HG03558 (cell line): ENCODE measurements at regions not wholly inside any gene's neighbourhood (a gene's known extent, or its start where the extent isn't known, plus 50 kb on each side); places are given as distances from the start of the nearest gene placed in this dataset.

Experiments
- ATAC-seq: cut with Tn5 transposase; IDR thresholded peaks from one replicate; pipeline ENCODE4 v1.9.1; 2021; ENCODE audit warnings: moderate number of reproducible peaks; ENCODE audit not compliant: unreplicated experiment; ENCODE audit errors: extremely low read depth

DNA sequence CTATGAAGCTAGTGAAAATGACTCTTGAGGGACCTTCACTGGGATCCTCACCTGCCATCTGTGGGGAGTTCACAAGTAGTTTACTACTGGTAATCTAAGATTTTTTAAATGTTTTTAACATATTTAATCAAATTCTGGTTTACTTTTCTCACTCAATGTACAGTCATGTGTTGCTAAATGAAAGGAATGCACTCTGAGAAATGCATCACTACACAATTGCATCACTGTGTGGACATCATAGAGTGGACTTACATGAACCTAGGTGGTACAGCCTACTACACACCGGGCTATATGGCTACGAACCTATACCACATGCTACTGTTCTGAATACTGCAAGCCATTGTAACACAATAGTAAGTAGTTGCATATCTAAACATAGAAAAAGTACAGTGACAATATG is 528.0 kb downstream of the BCL11A start:
- ATAC-seq, result no peak

DNA sequence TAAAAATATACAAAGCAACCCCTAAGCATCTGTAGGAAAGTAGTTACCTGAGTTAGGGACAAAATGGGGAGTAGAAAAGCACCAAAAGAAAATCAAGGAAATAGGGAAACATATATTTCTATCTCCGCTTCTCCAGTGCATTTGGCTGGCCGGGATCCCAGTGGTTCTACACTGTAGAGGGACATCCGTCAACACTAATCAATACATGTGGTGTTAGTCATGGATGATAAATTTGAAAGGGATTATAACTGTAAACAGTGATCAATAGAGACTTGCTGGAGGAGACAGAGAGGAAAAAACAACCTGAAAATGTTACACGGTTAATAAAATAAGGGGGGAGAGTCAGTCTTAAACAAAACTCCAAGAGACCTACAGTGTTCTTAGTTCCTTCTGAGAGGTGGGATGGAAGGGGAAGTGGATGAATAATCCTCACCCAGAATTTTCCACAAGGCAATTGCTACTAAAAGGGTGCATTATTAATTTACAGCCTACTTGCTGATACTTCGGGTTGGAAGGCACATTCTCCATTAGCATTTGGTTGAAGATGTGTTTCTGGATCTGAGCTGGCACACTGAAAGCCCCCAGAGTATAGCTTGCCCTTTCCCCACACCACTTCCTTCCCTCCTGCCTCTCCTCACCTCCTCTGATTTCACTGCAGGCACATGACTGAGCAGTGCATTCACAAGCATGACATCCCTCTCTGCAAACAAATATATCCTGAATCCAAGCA is 530.0 kb downstream of the BCL11A start:
- no peak for ATAC-seq

DNA sequence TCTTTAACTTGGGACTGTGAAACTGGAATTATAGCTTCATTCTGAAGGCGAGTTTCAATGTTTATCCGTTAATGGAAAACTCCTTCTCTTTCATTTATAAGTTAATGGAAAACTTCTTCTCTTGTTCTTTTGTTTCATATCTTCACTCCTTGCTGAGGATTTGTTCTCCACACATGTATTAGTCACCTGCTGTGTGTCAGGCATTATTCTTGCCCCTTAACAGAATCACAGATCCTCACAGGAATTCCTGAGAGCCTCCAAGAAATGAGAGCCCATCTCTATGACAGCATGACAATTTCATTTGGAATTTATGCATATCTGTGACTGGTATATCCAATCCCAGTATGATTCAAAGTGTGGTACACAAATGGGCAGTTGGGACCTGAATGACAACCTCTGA is 545.8 kb downstream of the BCL11A start:
- no peak for ATAC-seq

DNA sequence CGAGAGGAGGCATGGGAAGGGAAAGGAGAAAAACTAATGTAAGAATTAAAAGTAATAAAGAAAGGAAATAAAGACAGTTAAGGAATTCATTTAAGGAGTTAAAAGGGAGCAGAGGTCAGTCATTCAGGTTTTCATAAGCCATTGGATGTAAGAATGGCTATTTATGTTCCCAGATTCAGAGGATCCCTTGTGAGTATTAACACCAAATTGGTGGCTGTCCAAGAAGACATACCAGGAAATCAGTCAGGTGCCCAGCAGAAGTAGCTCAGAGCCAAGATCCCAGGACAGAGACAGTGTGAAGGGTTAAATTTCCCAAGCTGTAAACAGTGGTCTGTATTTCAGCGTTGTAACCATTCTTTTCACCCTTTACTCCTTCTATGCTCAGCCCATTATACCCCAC is 550.4 kb downstream of the BCL11A start:
- ATAC-seq, result no peak

DNA sequence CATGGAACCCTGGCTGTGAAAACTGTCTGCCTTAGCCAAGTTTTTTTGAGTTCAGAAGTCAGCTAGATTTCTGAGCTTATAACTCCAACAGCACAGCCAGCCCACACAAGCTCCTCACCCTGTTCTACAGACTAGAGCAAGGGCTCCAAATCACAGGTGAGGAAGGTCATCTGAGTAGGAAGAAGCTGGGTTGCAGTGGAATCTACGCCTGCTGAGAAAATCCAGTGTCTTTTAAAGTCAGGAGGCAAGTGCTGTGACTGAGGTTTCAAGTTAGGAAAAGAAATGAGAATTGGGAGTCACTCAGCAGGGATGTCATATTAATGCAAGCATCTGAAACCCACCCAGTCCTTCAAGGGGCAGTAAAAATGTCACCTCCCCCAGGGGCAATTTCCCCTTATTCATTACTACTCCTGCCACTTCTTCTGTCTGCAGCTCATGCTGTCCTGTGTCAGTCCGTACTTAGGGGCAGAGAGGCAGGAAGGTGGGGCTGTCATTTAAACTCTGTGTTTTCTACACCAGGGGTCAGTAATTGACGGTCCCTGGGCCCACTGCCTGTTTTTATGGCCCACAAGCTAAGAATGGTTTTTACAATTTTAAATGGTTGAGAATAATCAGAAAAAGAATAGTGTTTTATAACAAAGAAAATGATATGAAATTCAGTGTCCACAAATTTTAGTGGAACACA is 551.1 kb downstream of the BCL11A start:
- ATAC-seq, result no peak

DNA sequence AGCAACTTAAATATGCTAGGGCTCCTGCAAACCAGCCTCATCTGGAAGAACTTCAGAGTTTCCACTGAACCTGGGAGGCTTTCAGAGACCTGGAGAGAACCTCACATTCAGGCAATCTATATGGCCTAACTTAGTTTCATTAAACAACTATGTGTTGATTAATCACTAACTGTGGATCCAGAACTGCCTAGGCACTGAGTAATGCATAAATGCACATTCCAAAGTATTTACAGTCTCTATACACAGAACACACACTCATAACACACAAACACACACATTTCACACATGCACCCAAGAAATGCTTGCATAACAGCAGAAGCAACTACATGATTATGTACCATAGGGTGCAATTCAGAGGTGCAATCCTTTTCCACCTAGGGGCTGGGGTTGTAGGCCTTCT is 552.8 kb downstream of the BCL11A start:
- no peak for ATAC-seq

DNA sequence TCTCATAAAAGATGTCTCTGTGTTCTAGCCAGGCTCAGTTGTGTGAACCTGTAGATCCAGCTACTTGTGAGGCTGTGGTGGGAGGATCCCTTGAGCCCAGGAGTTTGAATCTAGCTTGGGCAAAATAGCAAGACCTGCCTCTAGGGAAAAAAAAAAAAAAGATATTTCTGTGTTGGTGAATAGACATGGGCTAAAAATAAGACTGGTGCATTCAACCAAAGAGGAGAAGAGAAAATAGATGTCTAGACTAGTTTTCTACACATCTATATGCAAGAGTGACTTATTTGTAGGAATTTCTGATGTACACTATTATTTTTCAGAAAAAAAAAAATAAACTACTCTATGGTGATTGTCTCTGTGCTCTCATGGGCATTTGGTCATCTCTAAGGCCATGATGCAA is 555.1 kb downstream of the BCL11A start:
- ATAC-seq, result no peak

DNA sequence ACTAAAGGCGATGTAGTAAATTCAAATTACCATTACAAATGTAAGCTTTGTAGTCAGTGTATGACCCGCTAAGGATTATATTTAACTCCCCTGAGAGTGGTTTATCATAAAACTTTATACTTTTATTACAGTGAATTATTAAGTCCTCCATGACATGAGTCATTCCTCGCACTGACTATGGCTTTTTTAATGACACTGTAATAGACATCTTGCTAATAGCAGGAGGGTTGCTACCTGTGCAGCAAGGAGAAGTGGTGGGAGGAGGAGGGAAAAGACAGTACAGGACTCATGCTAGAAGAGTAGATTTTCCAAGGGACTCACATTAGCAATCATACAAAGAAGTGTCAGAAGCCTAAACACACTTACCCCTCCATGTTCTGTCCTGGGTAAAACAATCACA is 556.1 kb downstream of the BCL11A start:
- ATAC-seq, result no peak

DNA sequence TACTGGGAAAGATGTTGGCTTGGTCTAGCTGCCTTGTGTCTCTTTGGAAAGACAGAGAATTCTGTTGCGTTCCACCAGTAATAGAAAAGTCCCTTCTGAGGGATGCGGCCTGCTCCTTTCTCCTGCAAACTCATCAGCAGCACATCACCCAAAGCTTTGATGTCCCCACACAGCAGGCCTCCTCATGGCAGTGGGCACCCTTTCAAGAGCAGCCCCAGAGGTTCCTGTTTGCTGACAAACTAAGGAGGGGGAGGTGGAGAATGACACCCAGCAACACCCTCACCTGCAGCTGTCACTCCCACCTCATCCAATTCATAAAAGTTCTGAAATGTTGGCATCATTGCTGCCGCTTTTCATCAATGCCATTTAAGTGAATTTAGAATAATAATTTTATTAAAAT is 556.6 kb downstream of the BCL11A start:
- ATAC-seq, result no peak

DNA sequence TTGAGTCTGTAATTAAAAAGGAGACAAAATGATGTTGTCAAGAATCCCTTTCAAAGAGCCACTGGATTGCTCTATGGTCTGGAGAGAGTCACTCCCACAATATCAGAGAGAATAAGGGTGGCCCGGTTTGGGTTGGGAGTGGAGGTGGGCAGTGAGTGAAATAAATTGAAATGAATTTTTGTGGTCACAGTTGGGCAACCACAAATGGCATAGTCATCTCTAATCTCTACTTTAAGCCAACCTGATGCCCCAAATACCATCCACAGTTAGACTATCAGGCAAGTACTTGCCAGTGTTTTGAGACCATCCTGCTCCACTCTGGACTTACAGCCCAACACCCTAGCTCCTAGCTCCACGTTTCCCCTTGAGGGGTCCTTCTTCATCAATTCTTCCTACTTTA is 559.7 kb downstream of the BCL11A start:
- no peak for ATAC-seq

DNA sequence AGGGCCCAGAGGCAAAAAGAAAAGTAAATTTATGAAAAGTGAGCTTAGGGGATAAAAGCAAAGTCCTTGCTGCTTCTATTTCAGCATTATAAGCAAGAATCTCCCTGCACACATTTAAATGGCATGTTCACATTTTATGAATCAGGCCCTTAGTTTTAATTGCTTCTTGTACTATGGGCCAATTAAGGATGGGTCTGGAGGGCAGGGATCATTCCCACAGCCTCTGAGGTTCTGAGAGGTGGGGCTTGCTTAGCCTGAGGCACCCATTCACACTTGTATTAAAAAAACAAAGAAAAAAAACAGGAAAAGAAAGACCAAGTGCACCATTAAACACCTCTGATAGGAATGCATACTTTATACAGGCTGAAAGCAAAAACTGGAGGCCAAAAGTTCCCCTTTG is 565.1 kb downstream of the BCL11A start:
- no peak for ATAC-seq

DNA sequence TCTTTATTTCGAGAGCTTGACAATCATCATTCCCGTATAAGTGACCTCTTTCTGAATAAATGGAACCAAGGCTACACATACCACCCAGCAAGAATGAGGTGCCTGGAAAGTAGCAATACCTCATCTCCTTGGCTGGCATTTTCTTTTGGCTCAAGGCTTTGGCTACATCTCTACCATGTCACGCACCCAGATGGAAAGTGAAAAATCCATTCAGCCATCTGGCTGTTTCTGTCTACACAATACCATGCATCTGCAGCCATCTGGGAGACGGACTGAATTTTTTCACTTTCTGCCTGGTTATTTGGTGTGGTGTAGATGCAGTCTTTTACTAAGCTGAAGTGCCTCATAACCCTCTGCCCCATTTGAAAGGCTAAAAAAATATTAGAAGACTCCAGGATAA is 566.9 kb downstream of the BCL11A start:
- ATAC-seq, result no peak

DNA sequence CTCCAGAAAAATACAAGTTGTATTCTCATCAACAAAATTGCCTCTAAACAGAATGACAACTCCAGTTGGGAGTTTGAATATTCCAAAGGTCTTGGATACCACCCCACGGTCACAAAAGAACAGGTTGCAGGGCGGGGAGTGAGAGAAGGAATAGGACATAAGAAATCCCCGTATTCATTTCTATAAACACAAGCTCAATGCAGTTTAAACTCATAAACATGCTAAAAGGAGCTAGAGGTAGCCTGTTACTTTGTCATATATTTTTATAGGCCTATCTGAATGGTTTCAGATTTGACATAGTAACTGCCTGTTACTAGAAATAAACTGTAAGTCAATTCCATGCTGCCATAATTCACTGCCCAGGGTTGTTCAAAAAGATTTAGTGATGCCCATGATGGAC is 567.5 kb downstream of the BCL11A start:
- no peak for ATAC-seq

DNA sequence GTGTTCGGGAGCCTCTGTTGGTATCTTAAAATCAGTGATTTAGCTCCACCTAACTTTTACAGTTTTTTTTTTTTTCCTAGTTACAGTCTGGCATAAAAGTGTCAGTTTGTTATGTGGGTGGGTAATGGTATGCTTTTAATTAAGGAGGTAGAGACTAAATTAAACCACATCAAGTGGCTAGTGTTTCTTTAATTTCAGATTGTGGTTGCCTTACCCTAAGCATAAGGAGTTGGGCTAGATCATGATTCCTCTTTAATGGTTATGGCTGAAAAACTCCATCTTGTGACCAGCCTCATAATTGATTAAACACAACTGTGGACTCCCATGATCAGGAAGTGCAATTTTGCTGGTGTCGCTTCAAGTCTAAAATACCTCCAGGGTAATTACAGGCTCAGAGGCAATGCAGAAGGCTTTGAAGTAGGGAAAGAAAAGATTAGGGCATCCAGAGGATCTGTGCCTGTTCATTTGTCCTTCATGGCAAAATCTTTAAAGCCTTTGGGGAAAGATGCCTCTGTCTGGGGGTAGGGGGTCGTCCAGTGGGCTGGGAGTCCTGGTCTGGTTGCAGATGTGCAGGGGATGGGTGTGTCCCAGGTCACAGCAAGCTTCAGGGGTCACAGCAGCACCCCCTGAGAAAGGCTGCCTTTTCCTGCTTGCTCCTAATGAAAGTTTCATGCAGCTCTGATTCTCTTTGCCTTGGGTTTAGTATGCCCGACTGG is 579.2 kb downstream of the BCL11A start:
- no peak for ATAC-seq

DNA sequence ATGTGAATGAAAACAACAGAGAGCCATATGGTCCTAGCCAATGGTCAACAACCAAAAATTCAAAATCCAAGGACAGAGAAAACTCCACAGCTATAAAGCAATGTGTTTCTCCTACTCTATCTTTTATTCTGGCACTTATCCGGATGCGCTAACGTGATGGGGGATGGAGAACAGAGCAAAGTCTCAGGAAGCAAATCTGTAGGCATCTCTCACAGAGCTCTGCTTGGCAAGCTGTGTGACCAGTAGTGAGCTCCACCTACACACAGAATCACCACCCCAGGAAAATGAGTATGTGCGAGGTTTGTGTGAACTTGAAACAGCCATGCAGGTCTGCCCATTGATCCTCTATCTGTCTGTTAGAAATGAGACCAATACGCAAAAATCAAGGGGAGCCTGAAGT is 584.3 kb downstream of the BCL11A start:
- no peak for ATAC-seq

DNA sequence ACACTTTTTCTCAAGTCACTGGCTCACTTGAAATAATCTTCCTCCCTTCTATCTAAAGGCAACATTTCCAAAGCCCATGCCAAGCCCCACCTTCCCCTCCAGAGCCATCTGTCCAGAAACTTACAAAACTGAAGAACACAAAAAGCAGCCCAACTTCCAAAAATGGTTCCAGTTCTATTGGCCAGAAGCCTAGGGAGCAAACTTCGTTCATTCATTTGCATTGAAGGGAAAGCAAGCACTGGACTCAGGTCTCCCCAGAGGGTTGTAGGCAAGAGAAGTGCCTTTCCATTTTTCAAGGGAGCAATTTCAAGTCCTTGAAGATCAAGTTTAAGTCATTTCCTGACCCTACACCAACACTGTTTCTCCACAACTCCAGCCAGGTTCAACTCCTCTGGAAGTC is 585.0 kb downstream of the BCL11A start:
- no peak for ATAC-seq

DNA sequence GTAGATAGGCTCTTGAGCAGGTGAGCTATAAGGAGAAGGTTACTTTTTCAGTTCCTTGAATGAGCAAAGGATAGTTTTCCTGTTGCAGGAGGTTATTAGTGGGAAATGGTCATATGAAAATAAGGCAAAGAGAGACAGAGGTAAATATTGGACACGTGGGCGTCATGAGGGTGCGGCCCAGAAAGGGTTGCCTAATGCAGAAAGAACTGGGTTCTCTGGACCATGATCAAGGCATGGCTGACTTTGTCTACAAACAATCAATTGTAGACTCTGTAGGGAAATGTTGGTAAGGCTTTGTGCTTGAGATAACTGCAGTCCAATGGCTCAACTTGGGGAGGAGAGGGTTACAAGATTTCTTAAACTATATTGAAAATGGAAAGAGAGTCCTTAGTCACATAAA is 585.8 kb downstream of the BCL11A start:
- no peak for ATAC-seq

DNA sequence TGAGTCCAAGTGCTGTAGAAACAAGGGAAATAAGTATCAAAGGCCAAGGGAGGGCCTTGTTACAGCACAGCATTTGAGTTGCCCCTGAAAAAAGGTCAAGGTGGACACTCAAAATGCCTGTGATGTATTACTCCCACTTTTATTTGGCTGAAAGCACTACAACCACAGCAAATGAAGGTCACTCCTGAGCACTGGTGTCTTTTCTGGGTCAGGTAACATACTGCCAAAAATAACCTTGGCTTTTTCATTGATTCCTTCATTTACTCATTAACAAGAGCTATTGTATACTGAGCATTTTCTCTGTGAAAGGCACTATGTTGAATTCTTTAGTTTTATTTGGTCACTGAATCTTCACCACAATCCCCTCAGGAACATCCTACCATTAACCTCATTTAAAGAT is 590.3 kb downstream of the BCL11A start:
- ATAC-seq, result no peak

DNA sequence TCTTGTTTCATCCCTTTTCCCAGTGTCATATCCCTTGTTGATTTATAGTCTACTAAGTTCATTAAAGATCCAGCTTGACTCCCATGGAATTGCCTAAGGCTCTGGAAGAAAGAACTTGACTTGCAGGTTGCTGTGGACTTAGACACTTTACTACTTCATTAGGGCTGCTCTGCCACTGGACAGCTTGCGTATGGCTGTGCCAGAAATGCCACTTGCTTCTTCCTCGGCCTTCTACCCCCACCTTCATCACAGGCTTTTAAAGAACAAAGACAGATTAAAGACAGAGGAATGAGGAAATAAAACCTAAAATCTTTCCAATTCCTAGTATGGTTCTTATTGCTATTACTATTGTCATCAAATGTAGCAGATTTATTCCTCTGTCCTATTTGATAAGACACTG is 591.7 kb downstream of the BCL11A start:
- ATAC-seq, result no peak

DNA sequence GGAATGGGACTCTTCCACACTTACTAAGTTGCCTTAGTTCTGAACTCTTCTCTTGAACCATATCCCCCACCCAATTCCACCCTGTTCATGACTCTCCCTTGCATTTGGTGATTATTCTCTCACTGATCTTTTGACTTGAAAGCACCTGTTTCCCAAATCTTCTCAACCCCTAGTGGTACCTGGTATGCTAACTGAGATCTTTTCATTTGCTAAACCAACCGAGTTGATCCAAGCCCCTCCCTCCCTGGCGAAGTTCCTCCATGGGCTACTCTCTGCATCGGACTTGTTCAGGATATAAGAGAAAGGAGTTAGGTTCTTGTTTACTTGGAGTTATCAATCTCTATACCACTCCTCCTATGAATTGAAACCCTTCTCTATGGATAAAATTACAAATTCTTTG is 593.5 kb downstream of the BCL11A start:
- no peak for ATAC-seq

DNA sequence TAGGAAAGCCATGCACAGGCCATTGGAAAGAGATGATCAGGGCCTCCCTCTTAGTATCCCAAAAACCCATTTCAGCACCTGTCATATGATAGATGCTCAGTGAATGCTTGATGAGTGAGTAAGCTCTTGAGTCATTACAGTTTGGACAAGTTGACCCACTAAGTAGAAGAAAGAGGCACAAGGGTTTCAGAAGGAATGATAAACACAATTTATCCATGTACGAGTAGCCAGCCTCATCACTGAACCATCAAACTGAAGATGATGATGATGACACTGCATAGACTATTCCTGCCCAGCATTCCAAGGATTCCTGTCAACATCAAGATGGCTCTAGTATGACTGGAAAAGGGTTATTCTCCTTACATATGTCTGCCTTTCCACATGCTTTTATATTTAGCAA is 596.0 kb downstream of the BCL11A start:
- no peak for ATAC-seq

DNA sequence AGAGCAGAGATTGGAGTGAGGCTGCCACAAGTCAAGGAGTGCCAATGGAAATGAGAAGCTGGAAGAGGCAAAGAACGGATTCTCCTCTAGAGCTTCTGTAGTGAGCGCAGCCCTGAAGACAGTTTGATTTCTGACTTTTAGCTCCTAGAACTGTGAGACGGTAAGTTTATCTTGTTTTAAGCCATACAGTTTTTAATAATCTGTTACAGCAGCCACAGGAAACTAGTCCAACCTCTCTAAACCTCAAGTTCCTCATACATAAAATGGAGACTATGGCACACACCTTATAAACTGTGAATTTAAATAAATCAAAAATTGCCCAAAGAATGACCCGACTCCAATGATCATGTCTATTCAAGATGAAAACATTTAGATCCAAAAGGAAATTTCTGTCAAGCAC is 596.5 kb downstream of the BCL11A start:
- no peak for ATAC-seq
